K562 (cell line): ENCODE measurements at regions not wholly inside any gene's neighbourhood (a gene's known extent, or its start where the extent isn't known, plus 50 kb on each side); places are given as distances from the start of the nearest gene placed in this dataset.

ENCODE experiments used
- ATAC-seq: fragments of 200-7000 bp; cut with Tn5 transposase; 3 replicates; pipeline ENCODE4 v1.9.1; 2020; ENCODE audit warnings: moderate library complexity
- BruUV-seq: library from RNA; stranded (reverse); fragments of 400-500 nt; replicated peaks from 2 replicates; lab custom pipeline; 2021; lab: Mats Ljungman, UMichigan
- CTCF ChIA-PET: fragments of 300-600 bp; formaldehyde crosslinking; extraction: SDS; loops from one replicate; lab custom pipeline; 2021; ENCODE audit warnings: low intra/inter-chr PET ratio; lab: Yijun Ruan, JAX
- POLR2A ChIA-PET: fragments of 300-600, 350-650 bp; sonication (Branson Sonifier 250); formaldehyde crosslinking; extraction: SDS; loops from one replicate; lab custom pipeline; 2021; ENCODE audit warnings: antibody characterized with exemption, inconsistent platforms; lab: Yijun Ruan, JAX
- DNase-seq, 4 experiments: peaks; one replicate each; pipeline versions ENCODE4 v3.0.0 to v3.0.0-alpha.2; 2011 to 2018; ENCODE audit warnings: low spot score in 3 of 4, mixed read lengths in 3 of 4; ENCODE audit errors: extremely low read depth in 1 of 4
- FAIRE-seq: peaks from 2 replicates; lab custom pipeline; 2011; peaks lifted over from hg19 to GRCh38; lab: Jason Lieb, UNC
- H2AFZ ChIP-seq: 2 replicates; pipeline ENCODE4 v1.6.0; 2011; ENCODE audit warnings: low read depth, low read length, control low read depth, inconsistent platforms
- H3K27ac ChIP-seq: fragments of 200-600 bp; 3 replicates; pipeline ENCODE4 v1.8.0; 2011; ENCODE audit warnings: low read depth, mild to moderate bottlenecking, control low read depth, inconsistent platforms, low read length, moderate library complexity, mixed read lengths; ENCODE audit errors: extremely low read depth
- H3K27me3 ChIP-seq, 2 experiments: fragments of 300-600 bp in 1 of 2; 2 replicates in 1 of 2; 3 replicates in 1 of 2; pipeline versions ENCODE4 v1.6.0 to v1.8.0; 2011; ENCODE audit warnings: inconsistent platforms in 2 of 2, low read length in 2 of 2, mild to moderate bottlenecking in 1 of 2, mixed read lengths in 1 of 2, moderate library complexity in 1 of 2; ENCODE audit not compliant: control insufficient read depth in 2 of 2, insufficient read depth in 2 of 2
- H3K36me3 ChIP-seq: fragments of 300-600 bp; 3 replicates; pipeline ENCODE4 v1.8.0; 2011; ENCODE audit warnings: mild to moderate bottlenecking, low read length, inconsistent platforms; ENCODE audit not compliant: control insufficient read depth, insufficient read depth
- H3K4me1 ChIP-seq, 2 experiments: fragments of 200-600 bp in 1 of 2; replicated peaks in 1 of 2; 2 replicates in 1 of 2; 3 replicates in 1 of 2; pipeline versions ENCODE4 v1.5.1 to v1.8.0; 2011; ENCODE audit warnings: inconsistent platforms in 2 of 2, low read length in 2 of 2, mild to moderate bottlenecking in 1 of 2, mixed read lengths in 1 of 2, moderate library complexity in 1 of 2; ENCODE audit not compliant: control insufficient read depth in 2 of 2, insufficient read depth in 2 of 2
- H3K4me2 ChIP-seq: 2 replicates; pipeline ENCODE4 v1.6.1; 2011; ENCODE audit warnings: low read length, control low read depth, inconsistent platforms, mixed read lengths; ENCODE audit not compliant: insufficient read depth
- H3K4me3 ChIP-seq: fragments of 200-600 bp; sonication (generic), shearing (Covaris generic); 2 replicates; pipeline ENCODE4 v1.5.1; 2016; ENCODE audit warnings: control low read depth, inconsistent platforms
- H3K79me2 ChIP-seq: fragments of 200-600 bp; 3 replicates; pipeline ENCODE4 v1.8.0; 2011; ENCODE audit warnings: low read length, inconsistent platforms; ENCODE audit not compliant: control insufficient read depth, insufficient read depth
- H3K9ac ChIP-seq, 2 experiments: 2 replicates each; pipeline versions ENCODE4 v1.6.0 to v1.6.1; 2011; ENCODE audit warnings: low read depth in 2 of 2, low read length in 2 of 2, control low read depth in 1 of 2, inconsistent platforms in 1 of 2, mild to moderate bottlenecking in 1 of 2, mixed read lengths in 1 of 2; ENCODE audit not compliant: insufficient read depth in 1 of 2
- H3K9me1 ChIP-seq: one replicate; pipeline ENCODE4 v1.6.0; 2011; ENCODE audit warnings: inconsistent platforms, mild to moderate bottlenecking, low read length, moderate library complexity; ENCODE audit not compliant: control insufficient read depth, insufficient read depth
- H3K9me3 ChIP-seq: replicated peaks from 2 replicates; pipeline ENCODE4 v1.5.1; 2011; ENCODE audit warnings: low read depth, low read length, inconsistent platforms; ENCODE audit not compliant: control insufficient read depth, insufficient read depth
- H4K20me1 ChIP-seq: replicated peaks from 2 replicates; pipeline ENCODE4 v1.6.1; 2011; ENCODE audit warnings: low read length, inconsistent platforms, mixed read lengths; ENCODE audit not compliant: control insufficient read depth, insufficient read depth
- GATAD2B ChIP-seq: fragments of 450-650 bp; IDR thresholded peaks from 2 replicates; pipeline ENCODE4 v1.6.1; 2017; ENCODE audit warnings: mild to moderate bottlenecking, borderline replicate concordance
- PCBP2 ChIP-seq: fragments of 200-400 bp; formaldehyde crosslinking; IDR thresholded peaks from 2 replicates; pipeline ENCODE4 v1.6.1; 2018; ENCODE audit warnings: low read length, low read depth, mild to moderate bottlenecking, moderate library complexity; ENCODE audit not compliant: poor library complexity, severe bottlenecking
- TARDBP ChIP-seq: fragments of 450-650 bp; IDR thresholded peaks from 2 replicates; pipeline ENCODE4 v1.6.1; 2016
- ZBED1 ChIP-seq: IDR thresholded peaks from 2 replicates; pipeline ENCODE4 v1.6.1; 2014
- ZNF316 ChIP-seq: fragments of 450-650 bp; IDR thresholded peaks from 2 replicates; pipeline ENCODE4 v1.6.1; 2016
- WGBS: fragments of 100-300 bp; shearing (Covaris generic); methylation state at CpG from one replicate; pipeline ENCODE4 v1.1.6; 2016; ENCODE audit warnings: low coverage, mixed read lengths; ENCODE audit not compliant: insufficient coverage; ENCODE audit errors: missing lambda C conversion rate; 5-methylcytosine and 5-hydroxymethylcytosine counted together
- in situ Hi-C: fragments of 300-500 bp; cut with MboI; formaldehyde crosslinking; loops from 4 replicates; pipeline ENCODE4 v1.15.0; 2018; ENCODE audit warnings: inconsistent platforms, mixed read lengths
- intact Hi-C: fragments of 100-400 bp; cut with micrococcal nuclease; formaldehyde crosslinking; loops from 2 replicates; pipeline ENCODE4 v1.14.2; 2022
- TF ChIP-seq, protein P1 (sequence below): fragments of 250-450 bp; sonication (Bioruptor Pico); IDR thresholded peaks from 2 replicates; pipeline ENCODE4 v1.8.0; 2021; ENCODE audit warnings: mild to moderate bottlenecking, moderate library complexity
- TF ChIP-seq, protein P2 (sequence below): fragments of 450-650 bp; formaldehyde crosslinking; IDR thresholded peaks from 2 replicates; pipeline ENCODE4 v1.4.0; 2020; ENCODE audit warnings: mild to moderate bottlenecking, mixed read lengths

DNA sequence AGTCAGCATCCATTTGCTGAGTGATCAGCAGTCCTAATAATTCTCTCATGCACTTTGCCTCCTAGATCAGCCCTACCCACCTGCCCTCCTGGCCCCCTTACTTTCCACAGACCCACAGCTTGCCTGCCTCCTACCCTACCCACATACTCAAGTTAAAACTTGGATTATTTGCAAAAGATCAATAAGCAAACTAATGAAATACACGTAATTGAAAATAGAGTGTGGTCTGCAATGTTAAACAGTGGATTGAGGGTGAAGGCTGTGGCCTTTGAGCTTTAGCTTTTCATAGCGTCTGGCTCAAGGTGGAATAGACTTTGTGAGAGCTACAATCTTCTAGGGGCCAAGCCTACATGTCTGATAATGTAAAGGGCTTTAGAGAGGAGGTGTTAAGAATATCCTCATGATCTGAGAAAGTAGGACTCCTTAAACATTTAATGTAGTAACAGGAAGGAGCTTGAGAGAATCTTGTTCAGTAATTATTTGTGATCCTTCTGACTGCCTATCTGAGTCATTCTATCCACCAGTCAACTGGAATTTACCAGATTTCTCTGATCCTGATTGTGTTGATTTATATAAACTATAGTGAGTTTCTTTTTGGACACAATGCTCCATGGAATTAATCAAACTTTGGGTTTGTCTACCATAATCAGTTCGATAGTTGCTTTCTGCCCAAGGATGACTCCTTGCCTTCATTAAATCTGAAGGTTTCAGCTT lies 310.0 kb downstream of the HRH4 start:
- in situ Hi-C loops (no loop called here), intact Hi-C loops (no loop called here)
- H3K79me2 ChIP-seq = no peaks in the 10 kb centered on the region
- no TSS peak for BruUV-seq
- no peak overlapping the region for H3K27ac ChIP-seq
- no peaks in the 10 kb centered on the region for H3K9me1 ChIP-seq
- FAIRE-seq = no peak
- H3K4me1 ChIP-seq = no peaks in the 10 kb centered on the region
- no peaks in the 10 kb centered on the region for H3K36me3 ChIP-seq
- DNase-seq = no peak
- WGBS = 0% methylated on average over 3 of the region's 3 CpGs
- H3K9me3 ChIP-seq = no peaks in the 10 kb centered on the region; the same call in 1 of the 2 replicates
- POLR2A ChIA-PET = interaction anchor here (0.6 to 0.7 kb wide), 2 partner anchors 227 to 748 kb away, joined by 3 read pairs; no protein-coding TSS in a partner anchor
- ATAC-seq = no peak
- no peak overlapping the region for H2AFZ ChIP-seq
- no peak overlapping the region for H3K9ac ChIP-seq
- H3K4me3 ChIP-seq = no peak overlapping the region
- no peaks in the 10 kb centered on the region for H3K27me3 ChIP-seq
- H3K4me2 ChIP-seq = no peak overlapping the region
- CTCF ChIA-PET = no interaction called here
- TF ChIP-seq ZNF316 (no peak), GATAD2B (no peak)
- H4K20me1 ChIP-seq = no peaks in the 10 kb centered on the region

- Histone ChIP-seq H3K79me2 (no peaks in the 10 kb centered on the region), H3K9me1 (no peaks in the 10 kb centered on the region), H2AFZ (no peak overlapping the region), H4K20me1 (no peaks in the 10 kb centered on the region), H3K4me1 (no peaks in the 10 kb centered on the region), H3K27me3 (no peaks in the 10 kb centered on the region), H3K9ac (no peak overlapping the region), H3K9me3 (no peaks in the 10 kb centered on the region; the same call in 1 of the 2 replicates), H3K4me2 (no peak overlapping the region), H3K4me3 (no peak overlapping the region), H3K27ac (no peak overlapping the region), H3K36me3 (no peaks in the 10 kb centered on the region)
- FAIRE-seq (no peak), ATAC-seq (no peak), DNase-seq (no peak)
- intact Hi-C loops (no loop called here), in situ Hi-C loops (no loop called here)
- no peak for TF ChIP-seq TARDBP
- no peak for TF ChIP-seq PCBP2
- TF ChIP-seq, protein P1, sequence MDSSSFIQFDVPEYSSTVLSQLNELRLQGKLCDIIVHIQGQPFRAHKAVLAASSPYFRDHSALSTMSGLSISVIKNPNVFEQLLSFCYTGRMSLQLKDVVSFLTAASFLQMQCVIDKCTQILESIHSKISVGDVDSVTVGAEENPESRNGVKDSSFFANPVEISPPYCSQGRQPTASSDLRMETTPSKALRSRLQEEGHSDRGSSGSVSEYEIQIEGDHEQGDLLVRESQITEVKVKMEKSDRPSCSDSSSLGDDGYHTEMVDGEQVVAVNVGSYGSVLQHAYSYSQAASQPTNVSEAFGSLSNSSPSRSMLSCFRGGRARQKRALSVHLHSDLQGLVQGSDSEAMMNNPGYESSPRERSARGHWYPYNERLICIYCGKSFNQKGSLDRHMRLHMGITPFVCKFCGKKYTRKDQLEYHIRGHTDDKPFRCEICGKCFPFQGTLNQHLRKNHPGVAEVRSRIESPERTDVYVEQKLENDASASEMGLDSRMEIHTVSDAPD (CRISPR knock-in tag) = no peak
- TF ChIP-seq ZBED1 = no peak
- TF ChIP-seq, protein P2, sequence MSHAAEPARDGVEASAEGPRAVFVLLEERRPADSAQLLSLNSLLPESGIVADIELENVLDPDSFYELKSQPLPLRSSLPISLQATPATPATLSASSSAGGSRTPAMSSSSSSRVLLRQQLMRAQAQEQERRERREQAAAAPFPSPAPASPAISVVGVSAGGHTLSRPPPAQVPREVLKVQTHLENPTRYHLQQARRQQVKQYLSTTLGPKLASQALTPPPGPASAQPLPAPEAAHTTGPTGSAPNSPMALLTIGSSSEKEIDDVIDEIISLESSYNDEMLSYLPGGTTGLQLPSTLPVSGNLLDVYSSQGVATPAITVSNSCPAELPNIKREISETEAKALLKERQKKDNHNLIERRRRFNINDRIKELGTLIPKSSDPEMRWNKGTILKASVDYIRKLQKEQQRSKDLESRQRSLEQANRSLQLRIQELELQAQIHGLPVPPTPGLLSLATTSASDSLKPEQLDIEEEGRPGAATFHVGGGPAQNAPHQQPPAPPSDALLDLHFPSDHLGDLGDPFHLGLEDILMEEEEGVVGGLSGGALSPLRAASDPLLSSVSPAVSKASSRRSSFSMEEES (CRISPR knock-in tag) = peak; percentile 70
- no TSS peak for BruUV-seq
- ChIA-PET POLR2A (no interaction called here), CTCF (no interaction called here)
These were observed 310.9 kb downstream of the HRH4 start for GRCh38 chr18:24771300-24771699.
